ENCODE measurements at regions not wholly inside any gene's neighbourhood (a gene's known extent, or its start where the extent isn't known, plus 50 kb on each side); places are given as distances from the start of the nearest gene placed in this dataset.

GRCh38 chr4:114464726-114465272, 133.8 kb upstream of the UGT8 start:
- no peak overlapping the region for H3K4me3 ChIP-seq (ENCODE audit: low read depth, low read length)
- TF ChIP-seq, protein P1, sequence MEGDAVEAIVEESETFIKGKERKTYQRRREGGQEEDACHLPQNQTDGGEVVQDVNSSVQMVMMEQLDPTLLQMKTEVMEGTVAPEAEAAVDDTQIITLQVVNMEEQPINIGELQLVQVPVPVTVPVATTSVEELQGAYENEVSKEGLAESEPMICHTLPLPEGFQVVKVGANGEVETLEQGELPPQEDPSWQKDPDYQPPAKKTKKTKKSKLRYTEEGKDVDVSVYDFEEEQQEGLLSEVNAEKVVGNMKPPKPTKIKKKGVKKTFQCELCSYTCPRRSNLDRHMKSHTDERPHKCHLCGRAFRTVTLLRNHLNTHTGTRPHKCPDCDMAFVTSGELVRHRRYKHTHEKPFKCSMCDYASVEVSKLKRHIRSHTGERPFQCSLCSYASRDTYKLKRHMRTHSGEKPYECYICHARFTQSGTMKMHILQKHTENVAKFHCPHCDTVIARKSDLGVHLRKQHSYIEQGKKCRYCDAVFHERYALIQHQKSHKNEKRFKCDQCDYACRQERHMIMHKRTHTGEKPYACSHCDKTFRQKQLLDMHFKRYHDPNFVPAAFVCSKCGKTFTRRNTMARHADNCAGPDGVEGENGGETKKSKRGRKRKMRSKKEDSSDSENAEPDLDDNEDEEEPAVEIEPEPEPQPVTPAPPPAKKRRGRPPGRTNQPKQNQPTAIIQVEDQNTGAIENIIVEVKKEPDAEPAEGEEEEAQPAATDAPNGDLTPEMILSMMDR (IDR thresholded peaks at IDR 0.05; ENCODE audit: low read depth, low read length) = no peak

DNA sequence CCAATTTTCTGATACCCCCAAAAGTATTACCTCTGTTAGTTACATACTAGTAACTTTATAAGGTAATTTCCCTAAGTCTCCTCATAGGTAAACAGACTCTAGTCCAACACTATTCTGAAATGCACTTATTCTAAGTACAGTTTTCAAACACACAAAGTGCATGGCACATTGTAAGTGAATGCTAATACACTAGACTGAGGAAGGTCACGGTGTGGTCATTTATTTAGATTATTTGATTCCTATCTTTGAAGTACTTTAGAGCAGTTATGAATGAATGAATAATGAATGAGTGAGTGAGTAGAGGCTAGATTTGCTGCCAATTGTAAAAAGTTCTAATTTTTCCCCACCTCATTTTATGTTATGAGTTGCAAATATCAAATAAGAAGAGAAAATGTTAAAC, 132.8 kb upstream of the UGT8 start:
- H3K4me3 ChIP-seq (ENCODE audit: low read depth, low read length) = no peak overlapping the region
- TF ChIP-seq, protein P1 (IDR thresholded peaks at IDR 0.05; ENCODE audit: low read depth, low read length) = no peak

DNA sequence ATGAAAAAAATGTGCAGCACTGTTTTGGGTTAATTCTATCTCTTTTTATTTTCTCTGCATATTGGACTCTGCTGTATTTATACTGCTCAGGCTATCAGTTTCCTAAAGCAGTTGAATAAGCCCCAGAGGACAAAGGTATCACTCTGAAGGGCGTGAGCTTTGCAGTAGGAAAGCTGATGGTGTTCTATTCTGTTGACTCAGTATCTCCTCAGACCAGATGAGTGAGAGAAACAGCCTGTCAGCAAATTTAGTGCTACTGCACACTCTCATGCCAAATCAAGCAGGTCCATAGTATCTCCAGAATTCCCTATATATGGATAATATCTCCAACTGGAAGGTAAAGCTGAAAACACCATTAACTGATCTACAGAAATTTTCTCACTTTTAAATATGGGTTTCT, 132.3 kb upstream of the UGT8 start:
- TF ChIP-seq, protein P1 (IDR thresholded peaks at IDR 0.05; ENCODE audit: low read depth, low read length) = no peak

DNA sequence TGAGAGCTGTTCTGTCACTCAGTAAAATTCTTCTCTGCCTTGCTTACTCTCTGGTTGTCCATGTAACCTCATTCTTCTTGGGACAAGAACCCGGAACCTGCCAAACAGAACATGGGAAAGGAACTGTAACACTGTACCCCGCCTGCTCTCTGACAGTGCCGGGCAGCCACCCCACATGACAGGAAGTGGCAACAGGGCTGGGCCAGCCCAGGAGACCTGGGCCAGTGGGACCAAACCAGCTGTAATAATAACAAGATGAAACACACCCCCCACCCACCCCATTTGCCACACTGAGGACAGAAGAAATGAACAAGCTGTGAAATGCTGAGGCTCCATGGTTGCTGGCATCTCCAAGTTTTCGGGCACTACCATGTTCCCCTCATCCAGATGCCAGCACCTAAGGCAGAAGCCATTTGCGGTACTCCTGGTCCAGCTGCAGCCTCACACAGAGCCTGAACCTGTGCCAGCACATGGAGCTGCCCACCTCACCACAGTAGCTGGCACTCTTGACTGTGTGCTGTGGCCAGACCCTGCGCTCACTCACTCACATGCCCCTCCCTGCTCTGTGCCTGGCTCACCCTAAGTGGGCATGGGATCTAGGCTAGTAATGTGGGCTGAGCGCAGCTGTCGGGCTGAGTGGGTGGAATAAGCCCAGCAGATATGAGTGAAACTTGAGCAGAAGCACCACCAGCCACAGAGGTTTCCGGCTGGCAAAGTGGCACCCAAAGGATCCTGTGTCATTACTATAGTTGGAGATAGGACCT, 126.2 kb upstream of the UGT8 start:
- H3K4me3 ChIP-seq (ENCODE audit: low read depth, low read length) = no peak overlapping the region
- TF ChIP-seq, protein P1 (IDR thresholded peaks at IDR 0.05; ENCODE audit: low read depth, low read length) = no peak

More for the DNA sequence above, 132.3 kb upstream of the UGT8 start:
- no peak overlapping the region for H3K4me3 ChIP-seq (ENCODE audit: low read depth, low read length)

DNA sequence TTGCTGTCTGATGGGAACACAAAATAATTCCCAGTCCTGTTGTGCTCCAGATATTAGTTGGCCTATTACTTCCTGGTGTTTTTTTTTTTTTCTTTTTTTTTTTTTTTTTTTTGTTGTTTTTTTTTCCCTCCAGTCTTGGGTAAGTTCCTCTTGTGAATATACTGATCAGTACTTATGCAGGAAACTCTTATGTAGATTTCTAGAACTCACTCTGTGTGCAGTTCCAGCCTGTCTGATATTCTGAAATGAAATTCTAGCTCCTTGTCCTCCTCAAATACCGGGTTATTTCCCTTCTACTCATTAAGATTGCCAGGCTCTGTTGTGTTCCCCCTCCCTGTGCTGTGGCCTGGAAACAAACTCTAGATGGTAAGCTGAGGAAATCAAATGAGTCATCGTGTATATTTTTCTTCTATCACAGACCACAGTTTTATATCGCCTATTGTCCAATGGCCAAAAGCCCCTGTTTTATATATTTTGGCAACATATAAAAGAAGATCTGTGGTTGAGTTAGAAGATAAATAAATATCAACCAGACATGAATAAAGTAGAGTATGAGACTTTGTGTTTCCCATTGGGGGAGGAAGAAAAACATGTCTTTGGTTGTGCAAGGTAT, 124.3 kb upstream of the UGT8 start:
- H3K4me3 ChIP-seq (ENCODE audit: low read depth, low read length) = no peak overlapping the region
- TF ChIP-seq, protein P1 (IDR thresholded peaks at IDR 0.05; ENCODE audit: low read depth, low read length) = no peak

DNA sequence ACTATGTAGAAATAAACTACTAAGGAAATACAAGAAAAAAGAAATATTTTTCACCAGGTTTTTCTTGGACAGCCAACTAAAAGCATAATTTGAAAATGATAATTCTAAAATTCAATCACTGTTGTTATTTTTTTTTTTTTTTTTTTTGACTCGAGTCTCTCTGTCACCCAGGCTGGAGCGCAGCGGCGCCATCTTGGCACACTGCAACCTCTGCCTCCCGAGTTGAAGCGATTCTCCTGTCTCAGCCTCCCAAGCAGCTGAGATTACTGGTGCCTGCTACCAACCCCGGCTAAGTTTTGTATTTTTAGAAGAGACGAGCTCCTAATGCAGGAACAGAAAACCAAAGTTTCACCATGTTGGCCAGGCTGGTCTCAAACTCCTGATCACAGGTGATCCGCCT, 122.3 kb upstream of the UGT8 start:
- TF ChIP-seq, protein P1 (IDR thresholded peaks at IDR 0.05; ENCODE audit: low read depth, low read length) = no peak
- H3K4me3 ChIP-seq (ENCODE audit: low read depth, low read length) = no peak overlapping the region

GRCh38 chr4:114479595-114479994, 119.0 kb upstream of the UGT8 start:
- TF ChIP-seq, protein P1 (IDR thresholded peaks at IDR 0.05; ENCODE audit: low read depth, low read length) = no peak
- no peak overlapping the region for H3K4me3 ChIP-seq (ENCODE audit: low read depth, low read length)
